ENCODE measurements at regions not wholly inside any gene's neighbourhood (a gene's known extent, or its start where the extent isn't known, plus 50 kb on each side); places are given as distances from the start of the nearest gene placed in this dataset.

DNA sequence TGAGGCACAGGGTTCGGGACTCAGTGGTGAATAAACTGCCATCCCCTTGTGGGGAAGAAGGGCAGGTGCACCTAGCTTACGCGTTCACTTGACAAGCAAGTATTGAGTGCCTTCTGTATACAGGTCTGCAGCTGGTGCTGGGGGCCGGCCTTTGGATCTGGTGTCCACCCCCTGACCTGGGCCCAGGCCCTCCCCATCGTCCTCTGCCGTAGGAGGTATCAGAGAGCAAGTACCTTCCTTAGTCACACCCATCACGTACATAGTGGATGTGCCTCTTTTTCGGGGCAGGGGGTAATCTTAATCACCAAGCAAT, 53.3 kb downstream of the SMIM38 start:
- ATAC-seq: no peak
- TF ChIP-seq GLIS3 (CRISPR knock-in tag; IDR thresholded peaks at IDR 0.05) (no peak), ZNF70 (CRISPR knock-in tag; IDR thresholded peaks at IDR 0.05) (no peak), ZFP30 (CRISPR knock-in tag; IDR thresholded peaks at IDR 0.05) (no peak), ZC3H10 (CRISPR knock-in tag; IDR thresholded peaks at IDR 0.05) (no peak), CSDC2 (CRISPR knock-in tag; IDR thresholded peaks at IDR 0.05) (no peak), TOX (CRISPR knock-in tag; IDR thresholded peaks at IDR 0.05; ENCODE audit: borderline replicate concordance) (no peak), ZNF565 (CRISPR knock-in tag; conservative IDR thresholded peaks at IDR 0.05; ENCODE audit: low read depth) (no peak), RARB (CRISPR knock-in tag; IDR thresholded peaks at IDR 0.05) (no peak)

- TF ChIP-seq, protein P1, sequence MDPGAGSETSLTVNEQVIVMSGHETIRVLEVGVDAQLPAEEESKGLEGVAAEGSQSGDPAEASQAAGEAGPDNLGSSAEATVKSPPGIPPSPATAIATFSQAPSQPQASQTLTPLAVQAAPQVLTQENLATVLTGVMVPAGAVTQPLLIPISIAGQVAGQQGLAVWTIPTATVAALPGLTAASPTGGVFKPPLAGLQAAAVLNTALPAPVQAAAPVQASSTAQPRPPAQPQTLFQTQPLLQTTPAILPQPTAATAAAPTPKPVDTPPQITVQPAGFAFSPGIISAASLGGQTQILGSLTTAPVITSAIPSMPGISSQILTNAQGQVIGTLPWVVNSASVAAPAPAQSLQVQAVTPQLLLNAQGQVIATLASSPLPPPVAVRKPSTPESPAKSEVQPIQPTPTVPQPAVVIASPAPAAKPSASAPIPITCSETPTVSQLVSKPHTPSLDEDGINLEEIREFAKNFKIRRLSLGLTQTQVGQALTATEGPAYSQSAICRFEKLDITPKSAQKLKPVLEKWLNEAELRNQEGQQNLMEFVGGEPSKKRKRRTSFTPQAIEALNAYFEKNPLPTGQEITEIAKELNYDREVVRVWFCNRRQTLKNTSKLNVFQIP (CRISPR knock-in tag; IDR thresholded peaks at IDR 0.05; ENCODE audit: borderline replicate concordance, low read depth): no peak
- no peak for TF ChIP-seq ZNF8 (CRISPR knock-in tag; IDR thresholded peaks at IDR 0.05)
- TF ChIP-seq PPARA (CRISPR knock-in tag; IDR thresholded peaks at IDR 0.05; ENCODE audit: borderline replicate concordance): no peak
- no peak for TF ChIP-seq CREB5 (CRISPR knock-in tag; IDR thresholded peaks at IDR 0.05; ENCODE audit: low read depth)
- no peak for TF ChIP-seq ZNF565 (CRISPR knock-in tag; conservative IDR thresholded peaks at IDR 0.05; ENCODE audit: low read depth)
- no peak for TF ChIP-seq ESRRG (CRISPR knock-in tag; IDR thresholded peaks at IDR 0.05)
- no peak for TF ChIP-seq ZFP3 (CRISPR knock-in tag; IDR thresholded peaks at IDR 0.05)
- no peak for TF ChIP-seq ISL1 (CRISPR knock-in tag; IDR thresholded peaks at IDR 0.05)
- TF ChIP-seq ZFP30 (CRISPR knock-in tag; IDR thresholded peaks at IDR 0.05): no peak
- no peak for TF ChIP-seq SNAI2 (CRISPR knock-in tag; IDR thresholded peaks at IDR 0.05)
- no peak for ATAC-seq
Measured at GRCh38 chr11:69209421-69210309, 53.9 kb downstream of the SMIM38 start.

- no peak for TF ChIP-seq GLIS3 (CRISPR knock-in tag; IDR thresholded peaks at IDR 0.05)
- no peak for TF ChIP-seq ESRRG (CRISPR knock-in tag; IDR thresholded peaks at IDR 0.05)
- no peak for TF ChIP-seq RARB (CRISPR knock-in tag; IDR thresholded peaks at IDR 0.05)
- TF ChIP-seq BACH2 (CRISPR knock-in tag; IDR thresholded peaks at IDR 0.05; ENCODE audit: borderline replicate concordance): no peak
- TF ChIP-seq ZFP30 (CRISPR knock-in tag; IDR thresholded peaks at IDR 0.05): no peak
- TF ChIP-seq TOX (CRISPR knock-in tag; IDR thresholded peaks at IDR 0.05; ENCODE audit: borderline replicate concordance): no peak
- no peak for TF ChIP-seq PPARA (CRISPR knock-in tag; IDR thresholded peaks at IDR 0.05; ENCODE audit: borderline replicate concordance)
- no peak for TF ChIP-seq CSDC2 (CRISPR knock-in tag; IDR thresholded peaks at IDR 0.05)
- no peak for TF ChIP-seq OSR1 (CRISPR knock-in tag; IDR thresholded peaks at IDR 0.05)
- TF ChIP-seq SNAI2 (CRISPR knock-in tag; IDR thresholded peaks at IDR 0.05): no peak
- no peak for TF ChIP-seq ARNTL (CRISPR knock-in tag; IDR thresholded peaks at IDR 0.05; ENCODE audit: borderline replicate concordance, low read depth)
- TF ChIP-seq, protein P1 (CRISPR knock-in tag; IDR thresholded peaks at IDR 0.05; ENCODE audit: borderline replicate concordance, low read depth): no peak
- TF ChIP-seq ZNF8 (CRISPR knock-in tag; IDR thresholded peaks at IDR 0.05): no peak
- TF ChIP-seq TCF4 (CRISPR knock-in tag; IDR thresholded peaks at IDR 0.05; ENCODE audit: borderline replicate concordance): no peak
- ATAC-seq: no peak
Measured at GRCh38 chr11:69210310-69211035, 54.7 kb downstream of the SMIM38 start.

- ATAC-seq: no peak
- TF ChIP-seq GLIS3 (CRISPR knock-in tag; IDR thresholded peaks at IDR 0.05) (no peak), ISL1 (CRISPR knock-in tag; IDR thresholded peaks at IDR 0.05) (no peak), ARNTL (CRISPR knock-in tag; IDR thresholded peaks at IDR 0.05; ENCODE audit: borderline replicate concordance, low read depth) (no peak), CSDC2 (CRISPR knock-in tag; IDR thresholded peaks at IDR 0.05) (no peak), RARB (CRISPR knock-in tag; IDR thresholded peaks at IDR 0.05) (no peak), OSR1 (CRISPR knock-in tag; IDR thresholded peaks at IDR 0.05) (no peak), ESRRG (CRISPR knock-in tag; IDR thresholded peaks at IDR 0.05) (no peak), BACH2 (CRISPR knock-in tag; IDR thresholded peaks at IDR 0.05; ENCODE audit: borderline replicate concordance) (no peak), CREB5 (CRISPR knock-in tag; IDR thresholded peaks at IDR 0.05; ENCODE audit: low read depth) (no peak), TOX (CRISPR knock-in tag; IDR thresholded peaks at IDR 0.05; ENCODE audit: borderline replicate concordance) (no peak), SNAI2 (CRISPR knock-in tag; IDR thresholded peaks at IDR 0.05) (no peak), ZFP3 (CRISPR knock-in tag; IDR thresholded peaks at IDR 0.05) (no peak), ZNF565 (CRISPR knock-in tag; conservative IDR thresholded peaks at IDR 0.05; ENCODE audit: low read depth) (no peak), PATZ1 (CRISPR knock-in tag; IDR thresholded peaks at IDR 0.05; ENCODE audit: borderline replicate concordance) (no peak), ZC3H10 (CRISPR knock-in tag; IDR thresholded peaks at IDR 0.05) (no peak)
Measured at GRCh38 chr11:69211540-69211919, 55.8 kb downstream of the SMIM38 start.
